K562 (cell line): ENCODE measurements at regions not wholly inside any gene's neighbourhood (a gene's known extent, or its start where the extent isn't known, plus 50 kb on each side); places are given as distances from the start of the nearest gene placed in this dataset.

ENCODE experiments used
- ATAC-seq: fragments of 200-7000 bp; cut with Tn5 transposase; 3 replicates; pipeline ENCODE4 v1.9.1; 2020; ENCODE audit warnings: moderate library complexity
- BruUV-seq: library from RNA; stranded (reverse); fragments of 400-500 nt; replicated peaks from 2 replicates; lab custom pipeline; 2021; lab: Mats Ljungman, UMichigan
- CTCF ChIA-PET: fragments of 300-600 bp; formaldehyde crosslinking; extraction: SDS; loops from one replicate; lab custom pipeline; 2021; ENCODE audit warnings: low intra/inter-chr PET ratio; lab: Yijun Ruan, JAX
- POLR2A ChIA-PET: fragments of 300-600, 350-650 bp; sonication (Branson Sonifier 250); formaldehyde crosslinking; extraction: SDS; loops from one replicate; lab custom pipeline; 2021; ENCODE audit warnings: antibody characterized with exemption, inconsistent platforms; lab: Yijun Ruan, JAX
- DNase-seq, 4 experiments: peaks; one replicate each; pipeline versions ENCODE4 v3.0.0 to v3.0.0-alpha.2; 2011 to 2018; ENCODE audit warnings: low spot score in 3 of 4, mixed read lengths in 3 of 4; ENCODE audit errors: extremely low read depth in 1 of 4
- FAIRE-seq: peaks from 2 replicates; lab custom pipeline; 2011; peaks lifted over from hg19 to GRCh38; lab: Jason Lieb, UNC
- H2AFZ ChIP-seq: 2 replicates; pipeline ENCODE4 v1.6.0; 2011; ENCODE audit warnings: low read depth, low read length, control low read depth, inconsistent platforms
- H3K27ac ChIP-seq: fragments of 200-600 bp; 3 replicates; pipeline ENCODE4 v1.8.0; 2011; ENCODE audit warnings: low read depth, mild to moderate bottlenecking, control low read depth, inconsistent platforms, low read length, moderate library complexity, mixed read lengths; ENCODE audit errors: extremely low read depth
- H3K27me3 ChIP-seq, 2 experiments: fragments of 300-600 bp in 1 of 2; 2 replicates in 1 of 2; 3 replicates in 1 of 2; pipeline versions ENCODE4 v1.6.0 to v1.8.0; 2011; ENCODE audit warnings: inconsistent platforms in 2 of 2, low read length in 2 of 2, mild to moderate bottlenecking in 1 of 2, mixed read lengths in 1 of 2, moderate library complexity in 1 of 2; ENCODE audit not compliant: control insufficient read depth in 2 of 2, insufficient read depth in 2 of 2
- H3K36me3 ChIP-seq: fragments of 300-600 bp; 3 replicates; pipeline ENCODE4 v1.8.0; 2011; ENCODE audit warnings: mild to moderate bottlenecking, low read length, inconsistent platforms; ENCODE audit not compliant: control insufficient read depth, insufficient read depth
- H3K4me1 ChIP-seq, 2 experiments: fragments of 200-600 bp in 1 of 2; replicated peaks in 1 of 2; 2 replicates in 1 of 2; 3 replicates in 1 of 2; pipeline versions ENCODE4 v1.5.1 to v1.8.0; 2011; ENCODE audit warnings: inconsistent platforms in 2 of 2, low read length in 2 of 2, mild to moderate bottlenecking in 1 of 2, mixed read lengths in 1 of 2, moderate library complexity in 1 of 2; ENCODE audit not compliant: control insufficient read depth in 2 of 2, insufficient read depth in 2 of 2
- H3K4me2 ChIP-seq: 2 replicates; pipeline ENCODE4 v1.6.1; 2011; ENCODE audit warnings: low read length, control low read depth, inconsistent platforms, mixed read lengths; ENCODE audit not compliant: insufficient read depth
- H3K4me3 ChIP-seq: fragments of 200-600 bp; sonication (generic), shearing (Covaris generic); 2 replicates; pipeline ENCODE4 v1.5.1; 2016; ENCODE audit warnings: control low read depth, inconsistent platforms
- H3K79me2 ChIP-seq: fragments of 200-600 bp; 3 replicates; pipeline ENCODE4 v1.8.0; 2011; ENCODE audit warnings: low read length, inconsistent platforms; ENCODE audit not compliant: control insufficient read depth, insufficient read depth
- H3K9ac ChIP-seq, 2 experiments: 2 replicates each; pipeline versions ENCODE4 v1.6.0 to v1.6.1; 2011; ENCODE audit warnings: low read depth in 2 of 2, low read length in 2 of 2, control low read depth in 1 of 2, inconsistent platforms in 1 of 2, mild to moderate bottlenecking in 1 of 2, mixed read lengths in 1 of 2; ENCODE audit not compliant: insufficient read depth in 1 of 2
- H3K9me1 ChIP-seq: one replicate; pipeline ENCODE4 v1.6.0; 2011; ENCODE audit warnings: inconsistent platforms, mild to moderate bottlenecking, low read length, moderate library complexity; ENCODE audit not compliant: control insufficient read depth, insufficient read depth
- H3K9me3 ChIP-seq: replicated peaks from 2 replicates; pipeline ENCODE4 v1.5.1; 2011; ENCODE audit warnings: low read depth, low read length, inconsistent platforms; ENCODE audit not compliant: control insufficient read depth, insufficient read depth
- H4K20me1 ChIP-seq: replicated peaks from 2 replicates; pipeline ENCODE4 v1.6.1; 2011; ENCODE audit warnings: low read length, inconsistent platforms, mixed read lengths; ENCODE audit not compliant: control insufficient read depth, insufficient read depth
- ARID3A ChIP-seq: IDR thresholded peaks from 2 replicates; pipeline ENCODE4 v1.6.1; 2012; ENCODE audit warnings: low read depth, low read length, improper control_type of control experiment, borderline replicate concordance
- ATF2 ChIP-seq: sonication (generic); formaldehyde crosslinking; IDR thresholded peaks from 2 replicates; pipeline ENCODE4 v1.8.1; 2022; ENCODE audit warnings: missing genetic modification reagents
- E2F3 ChIP-seq: fragments of 250-450 bp; sonication (Bioruptor Pico); IDR thresholded peaks from 2 replicates; pipeline ENCODE4 v1.4.0; 2020; ENCODE audit warnings: mild to moderate bottlenecking
- FOS ChIP-seq: IDR thresholded peaks from 3 replicates; pipeline ENCODE4 v1.6.1; 2011; ENCODE audit not compliant: insufficient read length; ENCODE audit errors: extremely low read depth
- GABPA ChIP-seq: fragments of 200-800 bp; sonication (Bioruptor generic); conservative IDR thresholded peaks from 2 replicates; pipeline ENCODE4 v1.6.1; 2016; ENCODE audit warnings: low read depth, missing genetic modification characterization, missing compliant biosample characterization
- JUND ChIP-seq, 2 experiments: IDR thresholded peaks; 2 replicates in 1 of 2; 3 replicates in 1 of 2; pipeline ENCODE4 v1.6.1; 2011; ENCODE audit warnings: borderline replicate concordance in 2 of 2, low read depth in 2 of 2, low read length in 2 of 2, improper control_type of control experiment in 1 of 2, missing biosample characterization in 1 of 2, missing genetic modification characterization in 1 of 2, missing genetic modification reagents in 1 of 2
- POLR3A ChIP-seq: IDR thresholded peaks from 2 replicates; pipeline ENCODE4 v1.6.1; 2011; ENCODE audit warnings: borderline replicate concordance, mild to moderate bottlenecking, moderate library complexity; ENCODE audit not compliant: insufficient read length, insufficient read depth; ENCODE audit errors: extremely low read depth
- RAD51 ChIP-seq: fragments of 450-650 bp; IDR thresholded peaks from 2 replicates; pipeline ENCODE4 v1.7.1; 2016; ENCODE audit warnings: low read depth, mild to moderate bottlenecking, borderline replicate concordance
- RFX5 ChIP-seq: IDR thresholded peaks from 2 replicates; pipeline ENCODE4 v1.6.1; 2011; ENCODE audit warnings: low read depth, mild to moderate bottlenecking, improper control_type of control experiment, low read length
- SRSF7 ChIP-seq: fragments of 200-400 bp; formaldehyde crosslinking; optimal IDR thresholded peaks from 2 replicates; pipeline ENCODE3; 2017; ENCODE audit warnings: mild to moderate bottlenecking, low read depth, low read length
- SRSF9 ChIP-seq: fragments of 200-400 bp; formaldehyde crosslinking; IDR thresholded peaks from 2 replicates; pipeline ENCODE4 v1.6.1; 2017; ENCODE audit warnings: low read depth, low read length, borderline replicate concordance
- TAF9B ChIP-seq: fragments of 450-650 bp; IDR thresholded peaks from 2 replicates; pipeline ENCODE4 v1.6.1; 2018; ENCODE audit warnings: mild to moderate bottlenecking; ENCODE audit not compliant: partially characterized antibody
- XRCC4 ChIP-seq: IDR thresholded peaks from one replicate; pipeline ENCODE4 v1.6.1; 2011; ENCODE audit not compliant: insufficient read depth, insufficient read length; ENCODE audit errors: extremely low read depth
- ZNF551 ChIP-seq: fragments of 250-450 bp; sonication (Bioruptor Pico); IDR thresholded peaks from 2 replicates; pipeline ENCODE4 v1.5.0; 2021; ENCODE audit warnings: mild to moderate bottlenecking, moderate library complexity
- ZNF668 ChIP-seq: fragments of 250-450 bp; sonication (Bioruptor Pico); IDR thresholded peaks from 2 replicates; pipeline ENCODE4 v1.8.0; 2022; ENCODE audit warnings: mild to moderate bottlenecking, inconsistent platforms
- WGBS: fragments of 100-300 bp; shearing (Covaris generic); methylation state at CpG from one replicate; pipeline ENCODE4 v1.1.6; 2016; ENCODE audit warnings: low coverage, mixed read lengths; ENCODE audit not compliant: insufficient coverage; ENCODE audit errors: missing lambda C conversion rate; 5-methylcytosine and 5-hydroxymethylcytosine counted together
- in situ Hi-C: fragments of 300-500 bp; cut with MboI; formaldehyde crosslinking; loops from 4 replicates; pipeline ENCODE4 v1.15.0; 2018; ENCODE audit warnings: inconsistent platforms, mixed read lengths
- intact Hi-C: fragments of 100-400 bp; cut with micrococcal nuclease; formaldehyde crosslinking; loops from 2 replicates; pipeline ENCODE4 v1.14.2; 2022
- TF ChIP-seq, protein P1 (sequence below): fragments of 250-450 bp; sonication (Bioruptor Pico); IDR thresholded peaks from 2 replicates; pipeline ENCODE4 v1.4.0; 2020; ENCODE audit warnings: mild to moderate bottlenecking, moderate library complexity, borderline replicate concordance

DNA sequence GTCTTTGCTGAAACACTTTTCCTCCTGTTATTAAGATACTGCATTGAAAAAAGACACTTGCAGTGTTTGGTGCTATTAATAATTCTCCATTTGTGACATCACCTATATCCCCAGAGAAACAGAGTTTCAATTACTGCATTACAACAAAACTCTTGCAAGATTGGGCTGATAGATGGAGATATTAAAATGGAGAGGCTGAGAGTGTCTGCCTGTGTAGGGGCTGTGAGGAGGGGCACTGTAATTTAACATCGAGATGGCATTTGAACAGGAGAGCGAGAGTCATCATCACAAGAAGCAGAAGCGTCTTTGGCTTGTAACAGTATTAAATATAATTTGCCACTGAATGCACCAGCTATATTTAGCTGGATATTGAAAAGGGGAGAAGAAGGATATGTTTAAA, 316.5 kb downstream of the CDH26 start:
- Histone ChIP-seq H2AFZ (no peak overlapping the region), H3K4me2 (no peak overlapping the region), H3K4me1 (no peaks in the 10 kb centered on the region), H3K4me3 (no peak overlapping the region), H3K36me3 (no peaks in the 10 kb centered on the region), H3K9ac (no peak overlapping the region), H3K27ac (no peak overlapping the region), H3K27me3 (no peaks in the 10 kb centered on the region; a peak in 1 of 5 replicates), H3K9me1 (no peaks in the 10 kb centered on the region), H3K9me3 (no peaks in the 10 kb centered on the region), H3K79me2 (no peaks in the 10 kb centered on the region), H4K20me1 (no peaks in the 10 kb centered on the region)
- DNase-seq, result no peak
- in situ Hi-C loops (no loop called here), intact Hi-C loops (no loop called here)
- no TSS peak for BruUV-seq
- 0% methylated on average over 3 of the region's 3 CpGs for WGBS
- FAIRE-seq, result no peak
- POLR2A ChIA-PET, result interaction anchor here (0.6 kb wide), 1 partner anchor 240 kb away, joined by 3 read pairs; no protein-coding TSS in a partner anchor
- ATAC-seq, result no peak
- CTCF ChIA-PET, result no interaction called here
- TF ChIP-seq TAF9B (no peak), RFX5 (no peak), RAD51 (no peak), XRCC4 (no peak), ARID3A (no peak), SRSF7 (no peak), E2F3 (CRISPR knock-in tag) (no peak), FOS (no peak), JUND (IDR thresholded peaks at IDR 0.05; ENCODE audit: borderline replicate concordance, low read depth, low read length) (no peak), JUND (tag; IDR thresholded peaks at IDR 0.05; ENCODE audit: borderline replicate concordance, low read depth, low read length) (no peak), GABPA (tag) (no peak), SRSF9 (no peak), ZNF551 (no peak), ATF2 (CRISPR knock-in tag) (no peak), POLR3A (no peak), ZNF668 (no peak)
- TF ChIP-seq, protein P1, sequence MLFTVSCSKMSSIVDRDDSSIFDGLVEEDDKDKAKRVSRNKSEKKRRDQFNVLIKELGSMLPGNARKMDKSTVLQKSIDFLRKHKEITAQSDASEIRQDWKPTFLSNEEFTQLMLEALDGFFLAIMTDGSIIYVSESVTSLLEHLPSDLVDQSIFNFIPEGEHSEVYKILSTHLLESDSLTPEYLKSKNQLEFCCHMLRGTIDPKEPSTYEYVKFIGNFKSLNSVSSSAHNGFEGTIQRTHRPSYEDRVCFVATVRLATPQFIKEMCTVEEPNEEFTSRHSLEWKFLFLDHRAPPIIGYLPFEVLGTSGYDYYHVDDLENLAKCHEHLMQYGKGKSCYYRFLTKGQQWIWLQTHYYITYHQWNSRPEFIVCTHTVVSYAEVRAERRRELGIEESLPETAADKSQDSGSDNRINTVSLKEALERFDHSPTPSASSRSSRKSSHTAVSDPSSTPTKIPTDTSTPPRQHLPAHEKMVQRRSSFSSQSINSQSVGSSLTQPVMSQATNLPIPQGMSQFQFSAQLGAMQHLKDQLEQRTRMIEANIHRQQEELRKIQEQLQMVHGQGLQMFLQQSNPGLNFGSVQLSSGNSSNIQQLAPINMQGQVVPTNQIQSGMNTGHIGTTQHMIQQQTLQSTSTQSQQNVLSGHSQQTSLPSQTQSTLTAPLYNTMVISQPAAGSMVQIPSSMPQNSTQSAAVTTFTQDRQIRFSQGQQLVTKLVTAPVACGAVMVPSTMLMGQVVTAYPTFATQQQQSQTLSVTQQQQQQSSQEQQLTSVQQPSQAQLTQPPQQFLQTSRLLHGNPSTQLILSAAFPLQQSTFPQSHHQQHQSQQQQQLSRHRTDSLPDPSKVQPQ (CRISPR knock-in tag), result no peak
